Panc1 (cell line): ENCODE measurements at regions not wholly inside any gene's neighbourhood (a gene's known extent, or its start where the extent isn't known, plus 50 kb on each side); places are given as distances from the start of the nearest gene placed in this dataset.

Experiments used
- ATAC-seq: fragments of 200-7000 bp; cut with Tn5 transposase; 2 replicates; pipeline ENCODE4 v1.9.1; 2020; ENCODE audit warnings: mild to moderate bottlenecking, moderate library complexity
- BruUV-seq: library from RNA; stranded (reverse); fragments of 400-500 nt; replicated peaks from 2 replicates; lab custom pipeline; 2021; lab: Mats Ljungman, UMichigan
- CTCF ChIA-PET: fragments of 300-600 bp; sonication (Branson Sonifier 250); formaldehyde crosslinking; loops from one replicate; lab custom pipeline; 2022; ENCODE audit warnings: antibody characterized with exemption; lab: Charles Lee
- POLR2A ChIA-PET: fragments of 300-600 bp; sonication (Branson Sonifier 250); formaldehyde crosslinking; loops from one replicate; lab custom pipeline; 2022; ENCODE audit warnings: antibody characterized with exemption; lab: Charles Lee
- DNase-seq: peaks from one replicate; pipeline ENCODE4 v3.0.0-alpha.2; 2010; ENCODE audit warnings: low read depth, low spot score
- H3K27ac ChIP-seq: 2 replicates; pipeline ENCODE4 v1.5.1; 2011; ENCODE audit warnings: mild to moderate bottlenecking, low read length, inconsistent platforms
- H3K27me3 ChIP-seq: fragments of 200-500 bp; sonication (Bioruptor generic); 2 replicates; pipeline ENCODE4 v1.6.0; 2014; ENCODE audit warnings: low read length, inconsistent platforms; ENCODE audit not compliant: control insufficient read depth, insufficient read depth
- H3K36me3 ChIP-seq: fragments of 200-500 bp; sonication (Bioruptor generic); 2 replicates; pipeline ENCODE4 v1.5.1; 2014; ENCODE audit warnings: inconsistent platforms, mild to moderate bottlenecking, low read length, moderate library complexity; ENCODE audit not compliant: control insufficient read depth, insufficient read depth
- H3K4me1 ChIP-seq: 2 replicates; pipeline ENCODE4 v1.5.1; 2011; ENCODE audit warnings: inconsistent platforms, mild to moderate bottlenecking, low read length, moderate library complexity; ENCODE audit not compliant: control insufficient read depth, insufficient read depth
- H3K4me3 ChIP-seq, 2 experiments: 2 replicates each; pipeline ENCODE4 v1.5.1; 2011 to 2012; ENCODE audit warnings: low read depth in 2 of 2, low read length in 2 of 2, mild to moderate bottlenecking in 2 of 2, inconsistent platforms in 1 of 2, moderate library complexity in 1 of 2
- H3K9me3 ChIP-seq: fragments of 200-500 bp; sonication (Bioruptor generic); 2 replicates; pipeline ENCODE4 v1.5.1; 2014; ENCODE audit warnings: low read depth, mild to moderate bottlenecking, inconsistent platforms, low read length, moderate library complexity; ENCODE audit not compliant: control insufficient read depth, insufficient read depth
- CTCF ChIP-seq: fragments of 450-650 bp; IDR thresholded peaks from 2 replicates; pipeline ENCODE4 v1.5.1; 2017; ENCODE audit warnings: mild to moderate bottlenecking
- POLR2AphosphoS5 ChIP-seq: IDR thresholded peaks from 2 replicates; pipeline ENCODE4 v1.6.1; 2012; ENCODE audit warnings: mild to moderate bottlenecking, low read depth, low read length, moderate library complexity
- REST ChIP-seq, 2 experiments: IDR thresholded peaks; 2 replicates each; pipeline ENCODE4 v1.6.1; 2011 to 2012; ENCODE audit warnings: low read depth in 2 of 2, control low read depth in 1 of 2, low read length in 1 of 2, mild to moderate bottlenecking in 1 of 2, moderate library complexity in 1 of 2; ENCODE audit not compliant: insufficient read depth in 1 of 2
- SIN3A ChIP-seq: IDR thresholded peaks from 2 replicates; pipeline ENCODE4 v1.6.1; 2012; ENCODE audit warnings: low read depth, mild to moderate bottlenecking, low read length, moderate library complexity, borderline replicate concordance; ENCODE audit not compliant: insufficient read depth
- TCF7L2 ChIP-seq: IDR thresholded peaks from 2 replicates; pipeline ENCODE4 v1.6.1; 2011; ENCODE audit warnings: mild to moderate bottlenecking, low read depth, low read length, inconsistent platforms
- in situ Hi-C: cut with HindIII; loops from 2 replicates; pipeline ENCODE4 v1.10.0; 2016; ENCODE audit warnings: low sequenced_read_pairs, low pct_unique_long_range_greater_than_20kb
- intact Hi-C: fragments of 100-400 bp; cut with micrococcal nuclease; formaldehyde crosslinking; loops from one replicate; pipeline ENCODE4 v1.10.0; 2022; ENCODE audit not compliant: unreplicated experiment

- no peak overlapping the region for H3K27ac ChIP-seq
- H3K27me3 ChIP-seq = no peaks in the 10 kb centered on the region
- no peaks in the 10 kb centered on the region for H3K36me3 ChIP-seq
- no peak overlapping the region for H3K4me3 ChIP-seq
- no TSS peak for BruUV-seq
- CTCF ChIA-PET = no interaction called here
- ATAC-seq (no peak), DNase-seq (no peak)
- TF ChIP-seq SIN3A (no peak), CTCF (no peak), POLR2AphosphoS5 (no peak), TCF7L2 (no peak), REST (IDR thresholded peaks at IDR 0.05; ENCODE audit: insufficient read depth in 1 of 2, low read depth in 2 of 2, low read length in 1 of 2) (no peak)
- H3K9me3 ChIP-seq = no peaks in the 10 kb centered on the region
- intact Hi-C loops (no loop called here), in situ Hi-C loops (no loop called here)
- H3K4me1 ChIP-seq = no peaks in the 10 kb centered on the region
- POLR2A ChIA-PET = no interaction called here
Measured at GRCh38 chr10:36254199-36254598, 612.1 kb upstream of the FZD8 start.

- no peak for TF ChIP-seq TCF7L2
- no peak for TF ChIP-seq REST (IDR thresholded peaks at IDR 0.05; ENCODE audit: insufficient read depth in 1 of 2, low read depth in 2 of 2, low read length in 1 of 2)
- no peak for TF ChIP-seq CTCF
- TF ChIP-seq POLR2AphosphoS5 = no peak
- TF ChIP-seq SIN3A = no peak
- CTCF ChIA-PET = no interaction called here
- intact Hi-C loops = no loop called here
- in situ Hi-C loops = no loop called here
- Histone ChIP-seq H3K36me3 (no peaks in the 10 kb centered on the region), H3K27me3 (no peaks in the 10 kb centered on the region), H3K9me3 (no peaks in the 10 kb centered on the region), H3K27ac (no peak overlapping the region), H3K4me1 (no peaks in the 10 kb centered on the region), H3K4me3 (no peak overlapping the region)
- ATAC-seq (no peak), DNase-seq (no peak)
- BruUV-seq = no TSS peak
- POLR2A ChIA-PET = no interaction called here
Measured at GRCh38 chr10:36253731-36254130, 611.6 kb upstream of the FZD8 start.
